OCI-LY3 (cell line): ENCODE measurements at regions not wholly inside any gene's neighbourhood (a gene's known extent, or its start where the extent isn't known, plus 50 kb on each side); places are given as distances from the start of the nearest gene placed in this dataset.

Experiments
- H2AFZ ChIP-seq: fragments of 200-600, 300-600 bp; shearing (Covaris generic); 2 replicates; pipeline ENCODE4 v1.6.0; 2014; ENCODE audit warnings: antibody characterized with exemption, low read depth, low read length
- H3K27ac ChIP-seq: fragments of 200-600, 300-600 bp; sonication (generic); 2 replicates; pipeline ENCODE4 v1.5.1; 2014; ENCODE audit warnings: mild to moderate bottlenecking, low read length, moderate library complexity, mixed read lengths
- H3K27me3 ChIP-seq: fragments of 200-600, 300-600 bp; sonication (generic); 2 replicates; pipeline ENCODE4 v1.6.1; 2014; ENCODE audit warnings: low read depth, low read length, mixed read lengths
- H3K36me3 ChIP-seq: fragments of 200-600, 300-600 bp; sonication (generic); replicated peaks from 2 replicates; pipeline ENCODE3; 2014; ENCODE audit warnings: low read depth, low read length, mixed read lengths
- H3K4me1 ChIP-seq: fragments of 300-600, 200-600 bp; sonication (generic); 2 replicates; pipeline ENCODE4 v1.6.1; 2014; ENCODE audit warnings: low read length, mixed read lengths
- H3K4me2 ChIP-seq: fragments of 200-600, 300-600 bp; sonication (generic); 2 replicates; pipeline ENCODE4 v1.6.1; 2014; ENCODE audit warnings: low read length, mixed read lengths
- H3K4me3 ChIP-seq: fragments of 300-600, 200-600 bp; sonication (generic); 2 replicates; pipeline ENCODE4 v1.5.1; 2014; ENCODE audit warnings: antibody characterized with exemption, mild to moderate bottlenecking, low read length, moderate library complexity
- H3K79me2 ChIP-seq: fragments of 300-600, 200-600 bp; shearing (Covaris generic); 2 replicates; pipeline ENCODE4 v1.6.1; 2014; ENCODE audit warnings: mild to moderate bottlenecking, low read length, mixed read lengths
- H3K9ac ChIP-seq: fragments of 300-600, 200-600 bp; shearing (Covaris generic); 2 replicates; pipeline ENCODE4 v1.6.0; 2014; ENCODE audit warnings: mild to moderate bottlenecking, low read length, moderate library complexity
- H3K9me3 ChIP-seq: fragments of 200-600, 300-600 bp; shearing (Covaris generic); 2 replicates; pipeline ENCODE4 v1.6.1; 2014; ENCODE audit warnings: low read length, mixed read lengths; ENCODE audit not compliant: insufficient read depth
- H4K20me1 ChIP-seq: fragments of 200-600, 300-600 bp; sonication (generic); 2 replicates; pipeline ENCODE4 v1.6.1; 2016; ENCODE audit warnings: low read length, mixed read lengths; ENCODE audit not compliant: insufficient read depth
- CTCF ChIP-seq: fragments of 200-600, 300-600 bp; sonication (generic); IDR thresholded peaks from 2 replicates; pipeline ENCODE4 v1.5.1; 2014; ENCODE audit warnings: antibody characterized with exemption, low read length, low read depth
- EZH2phosphoT487 ChIP-seq: fragments of 200-600 bp; shearing (Covaris generic); IDR thresholded peaks from 2 replicates; pipeline ENCODE4 v1.6.1; 2018; ENCODE audit warnings: antibody characterized with exemption, mixed run types, low read depth

GRCh38 chr3:168828536-168828935 lies 732.8 kb upstream of the GOLIM4 start:
- Histone ChIP-seq H3K79me2 (no peaks in the 10 kb centered on the region), H3K9ac (no peak overlapping the region), H3K4me3 (no peak overlapping the region), H3K4me2 (no peak overlapping the region), H3K27ac (no peak overlapping the region), H3K36me3 (no peaks in the 10 kb centered on the region), H3K4me1 (no peaks in the 10 kb centered on the region), H3K9me3 (no peaks in the 10 kb centered on the region), H3K27me3 (no peaks in the 10 kb centered on the region), H2AFZ (no peak overlapping the region), H4K20me1 (no peaks in the 10 kb centered on the region)
- TF ChIP-seq EZH2phosphoT487, result no peak
- TF ChIP-seq CTCF, result no peak

GRCh38 chr3:168828014-168828413 lies 732.3 kb upstream of the GOLIM4 start:
- Histone ChIP-seq H3K4me1 (no peaks in the 10 kb centered on the region), H3K27ac (no peak overlapping the region), H3K36me3 (no peaks in the 10 kb centered on the region), H4K20me1 (no peaks in the 10 kb centered on the region), H3K4me2 (no peak overlapping the region), H3K27me3 (no peaks in the 10 kb centered on the region), H3K79me2 (no peaks in the 10 kb centered on the region), H3K4me3 (no peak overlapping the region), H3K9ac (no peak overlapping the region), H2AFZ (no peak overlapping the region), H3K9me3 (no peaks in the 10 kb centered on the region)
- TF ChIP-seq CTCF, result no peak
- no peak for TF ChIP-seq EZH2phosphoT487

GRCh38 chr3:168824107-168824506 lies 728.4 kb upstream of the GOLIM4 start:
- Histone ChIP-seq H3K36me3 (no peaks in the 10 kb centered on the region), H2AFZ (no peak overlapping the region), H3K79me2 (no peaks in the 10 kb centered on the region), H3K4me3 (no peak overlapping the region), H3K4me1 (no peaks in the 10 kb centered on the region), H4K20me1 (no peaks in the 10 kb centered on the region), H3K9me3 (no peaks in the 10 kb centered on the region), H3K27me3 (no peaks in the 10 kb centered on the region), H3K4me2 (no peak overlapping the region), H3K27ac (no peak overlapping the region), H3K9ac (no peak overlapping the region)
- no peak for TF ChIP-seq EZH2phosphoT487
- TF ChIP-seq CTCF, result no peak

GRCh38 chr3:168823466-168823865 lies 727.7 kb upstream of the GOLIM4 start:
- H3K4me2 ChIP-seq, result no peak overlapping the region

More at GRCh38 chr3:168823466-168823865, 727.7 kb upstream of the GOLIM4 start:
- Histone ChIP-seq H3K9me3 (no peaks in the 10 kb centered on the region), H2AFZ (no peak overlapping the region), H3K4me1 (no peaks in the 10 kb centered on the region), H4K20me1 (no peaks in the 10 kb centered on the region), H3K27ac (no peak overlapping the region), H3K9ac (no peak overlapping the region), H3K4me3 (no peak overlapping the region), H3K27me3 (no peaks in the 10 kb centered on the region), H3K36me3 (no peaks in the 10 kb centered on the region), H3K79me2 (no peaks in the 10 kb centered on the region)
- no peak for TF ChIP-seq EZH2phosphoT487
- TF ChIP-seq CTCF, result no peak
